Panc1 (cell line): ENCODE measurements at regions not wholly inside any gene's neighbourhood (a gene's known extent, or its start where the extent isn't known, plus 50 kb on each side); places are given as distances from the start of the nearest gene placed in this dataset.

Source experiments
- ATAC-seq: fragments of 200-7000 bp; cut with Tn5 transposase; 2 replicates; pipeline ENCODE4 v1.9.1; 2020; ENCODE audit warnings: mild to moderate bottlenecking, moderate library complexity
- BruUV-seq: library from RNA; stranded (reverse); fragments of 400-500 nt; replicated peaks from 2 replicates; lab custom pipeline; 2021; lab: Mats Ljungman, UMichigan
- CTCF ChIA-PET: fragments of 300-600 bp; sonication (Branson Sonifier 250); formaldehyde crosslinking; loops from one replicate; lab custom pipeline; 2022; ENCODE audit warnings: antibody characterized with exemption; lab: Charles Lee
- POLR2A ChIA-PET: fragments of 300-600 bp; sonication (Branson Sonifier 250); formaldehyde crosslinking; loops from one replicate; lab custom pipeline; 2022; ENCODE audit warnings: antibody characterized with exemption; lab: Charles Lee
- DNase-seq: peaks from one replicate; pipeline ENCODE4 v3.0.0-alpha.2; 2010; ENCODE audit warnings: low read depth, low spot score
- H3K27ac ChIP-seq: 2 replicates; pipeline ENCODE4 v1.5.1; 2011; ENCODE audit warnings: mild to moderate bottlenecking, low read length, inconsistent platforms
- H3K27me3 ChIP-seq: fragments of 200-500 bp; sonication (Bioruptor generic); 2 replicates; pipeline ENCODE4 v1.6.0; 2014; ENCODE audit warnings: low read length, inconsistent platforms; ENCODE audit not compliant: control insufficient read depth, insufficient read depth
- H3K36me3 ChIP-seq: fragments of 200-500 bp; sonication (Bioruptor generic); 2 replicates; pipeline ENCODE4 v1.5.1; 2014; ENCODE audit warnings: inconsistent platforms, mild to moderate bottlenecking, low read length, moderate library complexity; ENCODE audit not compliant: control insufficient read depth, insufficient read depth
- H3K4me1 ChIP-seq: 2 replicates; pipeline ENCODE4 v1.5.1; 2011; ENCODE audit warnings: inconsistent platforms, mild to moderate bottlenecking, low read length, moderate library complexity; ENCODE audit not compliant: control insufficient read depth, insufficient read depth
- H3K4me3 ChIP-seq, 2 experiments: 2 replicates each; pipeline ENCODE4 v1.5.1; 2011 to 2012; ENCODE audit warnings: low read depth in 2 of 2, low read length in 2 of 2, mild to moderate bottlenecking in 2 of 2, inconsistent platforms in 1 of 2, moderate library complexity in 1 of 2
- H3K9me3 ChIP-seq: fragments of 200-500 bp; sonication (Bioruptor generic); 2 replicates; pipeline ENCODE4 v1.5.1; 2014; ENCODE audit warnings: low read depth, mild to moderate bottlenecking, inconsistent platforms, low read length, moderate library complexity; ENCODE audit not compliant: control insufficient read depth, insufficient read depth
- POLR2AphosphoS5 ChIP-seq: IDR thresholded peaks from 2 replicates; pipeline ENCODE4 v1.6.1; 2012; ENCODE audit warnings: mild to moderate bottlenecking, low read depth, low read length, moderate library complexity
- SIN3A ChIP-seq: IDR thresholded peaks from 2 replicates; pipeline ENCODE4 v1.6.1; 2012; ENCODE audit warnings: low read depth, mild to moderate bottlenecking, low read length, moderate library complexity, borderline replicate concordance; ENCODE audit not compliant: insufficient read depth
- TCF7L2 ChIP-seq: IDR thresholded peaks from 2 replicates; pipeline ENCODE4 v1.6.1; 2011; ENCODE audit warnings: mild to moderate bottlenecking, low read depth, low read length, inconsistent platforms
- in situ Hi-C: cut with HindIII; loops from 2 replicates; pipeline ENCODE4 v1.10.0; 2016; ENCODE audit warnings: low sequenced_read_pairs, low pct_unique_long_range_greater_than_20kb
- intact Hi-C: fragments of 100-400 bp; cut with micrococcal nuclease; formaldehyde crosslinking; loops from one replicate; pipeline ENCODE4 v1.10.0; 2022; ENCODE audit not compliant: unreplicated experiment
- TF ChIP-seq, protein P1 (sequence below), 2 experiments: IDR thresholded peaks; 2 replicates each; pipeline ENCODE4 v1.6.1; 2011 to 2012; ENCODE audit warnings: low read depth in 2 of 2, control low read depth in 1 of 2, low read length in 1 of 2, mild to moderate bottlenecking in 1 of 2, moderate library complexity in 1 of 2; ENCODE audit not compliant: insufficient read depth in 1 of 2
- TF ChIP-seq, protein P2 (sequence below): fragments of 450-650 bp; IDR thresholded peaks from 2 replicates; pipeline ENCODE4 v1.5.1; 2017; ENCODE audit warnings: mild to moderate bottlenecking

- TF ChIP-seq SIN3A (no peak), TCF7L2 (no peak), POLR2AphosphoS5 (no peak)
- TF ChIP-seq, protein P1, sequence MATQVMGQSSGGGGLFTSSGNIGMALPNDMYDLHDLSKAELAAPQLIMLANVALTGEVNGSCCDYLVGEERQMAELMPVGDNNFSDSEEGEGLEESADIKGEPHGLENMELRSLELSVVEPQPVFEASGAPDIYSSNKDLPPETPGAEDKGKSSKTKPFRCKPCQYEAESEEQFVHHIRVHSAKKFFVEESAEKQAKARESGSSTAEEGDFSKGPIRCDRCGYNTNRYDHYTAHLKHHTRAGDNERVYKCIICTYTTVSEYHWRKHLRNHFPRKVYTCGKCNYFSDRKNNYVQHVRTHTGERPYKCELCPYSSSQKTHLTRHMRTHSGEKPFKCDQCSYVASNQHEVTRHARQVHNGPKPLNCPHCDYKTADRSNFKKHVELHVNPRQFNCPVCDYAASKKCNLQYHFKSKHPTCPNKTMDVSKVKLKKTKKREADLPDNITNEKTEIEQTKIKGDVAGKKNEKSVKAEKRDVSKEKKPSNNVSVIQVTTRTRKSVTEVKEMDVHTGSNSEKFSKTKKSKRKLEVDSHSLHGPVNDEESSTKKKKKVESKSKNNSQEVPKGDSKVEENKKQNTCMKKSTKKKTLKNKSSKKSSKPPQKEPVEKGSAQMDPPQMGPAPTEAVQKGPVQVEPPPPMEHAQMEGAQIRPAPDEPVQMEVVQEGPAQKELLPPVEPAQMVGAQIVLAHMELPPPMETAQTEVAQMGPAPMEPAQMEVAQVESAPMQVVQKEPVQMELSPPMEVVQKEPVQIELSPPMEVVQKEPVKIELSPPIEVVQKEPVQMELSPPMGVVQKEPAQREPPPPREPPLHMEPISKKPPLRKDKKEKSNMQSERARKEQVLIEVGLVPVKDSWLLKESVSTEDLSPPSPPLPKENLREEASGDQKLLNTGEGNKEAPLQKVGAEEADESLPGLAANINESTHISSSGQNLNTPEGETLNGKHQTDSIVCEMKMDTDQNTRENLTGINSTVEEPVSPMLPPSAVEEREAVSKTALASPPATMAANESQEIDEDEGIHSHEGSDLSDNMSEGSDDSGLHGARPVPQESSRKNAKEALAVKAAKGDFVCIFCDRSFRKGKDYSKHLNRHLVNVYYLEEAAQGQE (IDR thresholded peaks at IDR 0.05; ENCODE audit: insufficient read depth in 1 of 2, low read depth in 2 of 2, low read length in 1 of 2): no peak
- TF ChIP-seq, protein P2, sequence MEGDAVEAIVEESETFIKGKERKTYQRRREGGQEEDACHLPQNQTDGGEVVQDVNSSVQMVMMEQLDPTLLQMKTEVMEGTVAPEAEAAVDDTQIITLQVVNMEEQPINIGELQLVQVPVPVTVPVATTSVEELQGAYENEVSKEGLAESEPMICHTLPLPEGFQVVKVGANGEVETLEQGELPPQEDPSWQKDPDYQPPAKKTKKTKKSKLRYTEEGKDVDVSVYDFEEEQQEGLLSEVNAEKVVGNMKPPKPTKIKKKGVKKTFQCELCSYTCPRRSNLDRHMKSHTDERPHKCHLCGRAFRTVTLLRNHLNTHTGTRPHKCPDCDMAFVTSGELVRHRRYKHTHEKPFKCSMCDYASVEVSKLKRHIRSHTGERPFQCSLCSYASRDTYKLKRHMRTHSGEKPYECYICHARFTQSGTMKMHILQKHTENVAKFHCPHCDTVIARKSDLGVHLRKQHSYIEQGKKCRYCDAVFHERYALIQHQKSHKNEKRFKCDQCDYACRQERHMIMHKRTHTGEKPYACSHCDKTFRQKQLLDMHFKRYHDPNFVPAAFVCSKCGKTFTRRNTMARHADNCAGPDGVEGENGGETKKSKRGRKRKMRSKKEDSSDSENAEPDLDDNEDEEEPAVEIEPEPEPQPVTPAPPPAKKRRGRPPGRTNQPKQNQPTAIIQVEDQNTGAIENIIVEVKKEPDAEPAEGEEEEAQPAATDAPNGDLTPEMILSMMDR: no peak
- ATAC-seq (no peak), DNase-seq (no peak)
- Histone ChIP-seq H3K27me3 (peaks cover 2% of the 10 kb centered on the region; the same call in 1 of the 2 replicates), H3K4me3 (no peak overlapping the region), H3K4me1 (no peaks in the 10 kb centered on the region), H3K36me3 (no peaks in the 10 kb centered on the region), H3K9me3 (no peaks in the 10 kb centered on the region), H3K27ac (no peak overlapping the region)
- ChIA-PET POLR2A (no interaction called here), CTCF (no interaction called here)
- no TSS peak for BruUV-seq
- intact Hi-C loops: no loop called here
- in situ Hi-C loops: no loop called here
These were observed 196.1 kb upstream of the ID2 start for GRCh38 chr2:8485736-8486135.

DNA sequence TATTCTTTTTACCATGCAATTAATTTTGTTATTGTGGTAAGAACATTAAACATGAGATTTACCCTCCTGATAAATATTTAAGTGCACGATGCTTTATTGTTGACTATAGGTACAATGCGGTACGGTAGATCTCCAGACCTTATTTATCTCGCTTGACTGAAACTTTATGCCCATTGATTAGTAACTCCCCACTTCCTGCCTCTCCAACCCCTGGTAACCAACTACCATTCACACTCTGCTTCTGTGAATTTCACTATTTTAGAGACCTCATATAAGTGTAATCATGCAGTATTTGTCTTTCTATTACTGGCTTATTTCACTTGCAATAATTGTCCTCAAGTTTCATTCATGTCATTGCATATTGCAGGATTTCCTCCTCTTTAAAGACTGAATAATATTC lies 195.7 kb upstream of the ID2 start:
- POLR2A ChIA-PET: no interaction called here
- H3K27me3 ChIP-seq: peaks cover 3% of the 10 kb centered on the region; the same call in 1 of the 2 replicates
- ATAC-seq (no peak), DNase-seq (no peak)
- H3K9me3 ChIP-seq: no peaks in the 10 kb centered on the region
- BruUV-seq: no TSS peak
- in situ Hi-C loops (no loop called here), intact Hi-C loops (no loop called here)
- no peak overlapping the region for H3K27ac ChIP-seq
- no peak overlapping the region for H3K4me3 ChIP-seq
- H3K4me1 ChIP-seq: no peaks in the 10 kb centered on the region
- TF ChIP-seq, protein P2: no peak
- no peaks in the 10 kb centered on the region for H3K36me3 ChIP-seq
- CTCF ChIA-PET: no interaction called here
